HFFc6 (cell line): ENCODE measurements at regions not wholly inside any gene's neighbourhood (a gene's known extent, or its start where the extent isn't known, plus 50 kb on each side); places are given as distances from the start of the nearest gene placed in this dataset.

ENCODE experiments used
- DNase-seq: peaks from one replicate; pipeline ENCODE4 v3.0.0-alpha.2; 2018
- H3K27ac Mint-ChIP-seq: 2 replicates; pipeline ENCODE4 v1.8.0; 2020; ENCODE audit warnings: mild to moderate bottlenecking, mixed read lengths
- H3K27me3 Mint-ChIP-seq: 2 replicates; pipeline ENCODE4 v1.8.0; 2021; ENCODE audit warnings: mild to moderate bottlenecking, moderate library complexity, mixed read lengths; ENCODE audit not compliant: insufficient read depth
- H3K36me3 Mint-ChIP-seq: 2 replicates; pipeline ENCODE4 v1.8.0; 2021; ENCODE audit warnings: low read depth, mixed read lengths
- H3K4me1 Mint-ChIP-seq: 2 replicates; pipeline ENCODE4 v1.8.0; 2020; ENCODE audit warnings: low read depth, mixed read lengths
- H3K4me3 Mint-ChIP-seq: 2 replicates; pipeline ENCODE4 v1.8.0; 2020; ENCODE audit warnings: mild to moderate bottlenecking, moderate library complexity, mixed read lengths
- H3K9me3 Mint-ChIP-seq: 2 replicates; pipeline ENCODE4 v1.8.0; 2020; ENCODE audit warnings: mild to moderate bottlenecking, mixed read lengths
- CTCF ChIP-seq: fragments of 200-600 bp; sonication (generic); IDR thresholded peaks from 2 replicates; pipeline ENCODE4 v1.5.0; 2021; ENCODE audit warnings: antibody characterized with exemption, mild to moderate bottlenecking

- Mint-ChIP-seq H3K4me3 (no peak overlapping the region), H3K36me3 (0 out of 2 replicates have a peak, but pooled peaks cover 11% of the 10 kb centered on the region), H3K27ac (no peak overlapping the region), H3K27me3 (peaks cover 7% of the 10 kb centered on the region; the same call in 1 of the 2 replicates), H3K4me1 (no peaks in the 10 kb centered on the region), H3K9me3 (peaks cover 9% of the 10 kb centered on the region; the same call in 1 of the 2 replicates)
- no peak for DNase-seq
- TF ChIP-seq CTCF: no peak
Measured at GRCh38 chr4:152011469-152011868, 250.7 kb upstream of the GATB start.

GRCh38 chr4:152010710-152011079 is 249.9 kb upstream of the GATB start:
- H3K27me3 Mint-ChIP-seq: peaks cover 7% of the 10 kb centered on the region; the same call in 1 of the 2 replicates
- 0 out of 2 replicates have a peak, but pooled peaks cover 11% of the 10 kb centered on the region for H3K36me3 Mint-ChIP-seq
- no peak overlapping the region for H3K27ac Mint-ChIP-seq
- no peak for DNase-seq
- no peaks in the 10 kb centered on the region for H3K4me1 Mint-ChIP-seq
- peaks cover 9% of the 10 kb centered on the region; the same call in 1 of the 2 replicates for H3K9me3 Mint-ChIP-seq
- no peak overlapping the region for H3K4me3 Mint-ChIP-seq
- no peak for TF ChIP-seq CTCF

GRCh38 chr4:152009983-152010709 is 249.3 kb upstream of the GATB start:
- no peak for DNase-seq

GRCh38 chr4:152009031-152009670 is 248.3 kb upstream of the GATB start:
- Mint-ChIP-seq H3K4me1 (no peaks in the 10 kb centered on the region), H3K9me3 (peaks cover 9% of the 10 kb centered on the region; the same call in 1 of the 2 replicates), H3K27ac (no peak overlapping the region), H3K36me3 (0 out of 2 replicates have a peak, but pooled peaks cover 11% of the 10 kb centered on the region), H3K4me3 (no peak overlapping the region), H3K27me3 (peaks cover 5% of the 10 kb centered on the region; the same call in 1 of the 2 replicates)
- DNase-seq: no peak
- no peak for TF ChIP-seq CTCF

More at GRCh38 chr4:152009983-152010709, 249.3 kb upstream of the GATB start:
- H3K27ac Mint-ChIP-seq: no peak overlapping the region
- H3K36me3 Mint-ChIP-seq: 0 out of 2 replicates have a peak, but pooled peaks cover 11% of the 10 kb centered on the region
- no peak for TF ChIP-seq CTCF
- H3K4me1 Mint-ChIP-seq: no peaks in the 10 kb centered on the region
- no peak overlapping the region for H3K4me3 Mint-ChIP-seq
- peaks cover 7% of the 10 kb centered on the region; the same call in 1 of the 2 replicates for H3K27me3 Mint-ChIP-seq
- H3K9me3 Mint-ChIP-seq: peaks cover 9% of the 10 kb centered on the region; the same call in 1 of the 2 replicates

- no peak overlapping the region for H3K27ac Mint-ChIP-seq
- H3K27me3 Mint-ChIP-seq: peaks cover 6% of the 10 kb centered on the region; the same call in 1 of the 2 replicates
- no peaks in the 10 kb centered on the region for H3K9me3 Mint-ChIP-seq
- no peaks in the 10 kb centered on the region for H3K4me1 Mint-ChIP-seq
- no peak for TF ChIP-seq CTCF
- no peak for DNase-seq
- H3K36me3 Mint-ChIP-seq: no peaks in the 10 kb centered on the region
- no peak overlapping the region for H3K4me3 Mint-ChIP-seq
Measured at GRCh38 chr4:152007111-152007510, 246.3 kb upstream of the GATB start.
